Stimulated activated naive CD8-positive, alpha-beta T cell treated with anti-CD3 and anti-CD28 coated beads, Interleukin-15, amount 100 ng/mL, for 72 hours (primary cell): ENCODE measurements at regions not wholly inside any gene's neighbourhood (a gene's known extent, or its start where the extent isn't known, plus 50 kb on each side); places are given as distances from the start of the nearest gene placed in this dataset.

Experiments
- ATAC-seq: fragments of 150-1000 bp; cut with Tn5 transposase; 2 replicates; pipeline ENCODE4 v1.10.0; 2021; ENCODE audit warnings: mild to moderate bottlenecking, moderate library complexity
- DNase-seq, 2 donors: peaks; one replicate each; pipeline ENCODE4 v3.0.0; 2021 to 2022
- H3K27ac Mint-ChIP-seq, 2 donors: one replicate each; pipeline ENCODE4 v1.8.0; 2022; ENCODE audit warnings: mild to moderate bottlenecking in 2 of 2, mixed read lengths in 2 of 2, moderate library complexity in 2 of 2
- H3K27me3 Mint-ChIP-seq: one replicate; pipeline ENCODE4 v1.8.0; 2022; ENCODE audit warnings: mixed read lengths
- H3K4me1 Mint-ChIP-seq: one replicate; pipeline ENCODE4 v1.8.0; 2022; ENCODE audit warnings: mild to moderate bottlenecking, mixed read lengths
- H3K4me3 Mint-ChIP-seq, 2 donors: one replicate each; pipeline ENCODE4 v1.8.0; 2022; ENCODE audit warnings: mild to moderate bottlenecking in 2 of 2, mixed read lengths in 2 of 2, moderate library complexity in 1 of 2
- H3K9me3 Mint-ChIP-seq, 2 donors: one replicate each; pipeline ENCODE4 v1.8.0; 2022; ENCODE audit warnings: mixed read lengths in 2 of 2

- Mint-ChIP-seq H3K27me3 (peaks cover 11% of the 10 kb centered on the region), H3K4me3 (no peak overlapping the region), H3K9me3 (no peaks in the 10 kb centered on the region), H3K27ac (no peak overlapping the region), H3K4me1 (no peaks in the 10 kb centered on the region)
- DNase-seq, result no peak
- ATAC-seq, result no peak
Measured at GRCh38 chr12:47017901-47018475, 61.4 kb upstream of the PCED1B start.

- H3K27me3 Mint-ChIP-seq, result peaks cover 13% of the 10 kb centered on the region
- DNase-seq, result no peak
- ATAC-seq, result no peak
- no peaks in the 10 kb centered on the region for H3K9me3 Mint-ChIP-seq
- H3K4me3 Mint-ChIP-seq, result no peak overlapping the region
- no peaks in the 10 kb centered on the region for H3K4me1 Mint-ChIP-seq
- no peak overlapping the region for H3K27ac Mint-ChIP-seq
Measured at GRCh38 chr12:47020211-47020821, 59.1 kb upstream of the PCED1B start.

- Mint-ChIP-seq H3K4me1 (no peaks in the 10 kb centered on the region), H3K27ac (no peak overlapping the region), H3K27me3 (peaks cover 23% of the 10 kb centered on the region), H3K4me3 (no peak overlapping the region), H3K9me3 (no peaks in the 10 kb centered on the region)
- DNase-seq (peak in 1 of 2 donors; percentile 27), ATAC-seq (peak; percentile 35)
Measured at GRCh38 chr12:47021298-47021697, 58.1 kb upstream of the PCED1B start.

GRCh38 chr12:47022296-47022695 lies 57.1 kb upstream of the PCED1B start:
- no peak for DNase-seq
- Mint-ChIP-seq H3K9me3 (no peaks in the 10 kb centered on the region), H3K27me3 (peaks cover 26% of the 10 kb centered on the region), H3K27ac (no peak overlapping the region), H3K4me3 (no peak overlapping the region), H3K4me1 (no peaks in the 10 kb centered on the region)
- ATAC-seq, result no peak

- DNase-seq, result no peak
- no peak for ATAC-seq
- Mint-ChIP-seq H3K27me3 (peaks cover 18% of the 10 kb centered on the region), H3K27ac (no peak overlapping the region), H3K9me3 (no peaks in the 10 kb centered on the region), H3K4me3 (no peak overlapping the region), H3K4me1 (no peaks in the 10 kb centered on the region)
Measured at GRCh38 chr12:47023311-47023710, 56.1 kb upstream of the PCED1B start.

GRCh38 chr12:47023953-47024352 lies 55.5 kb upstream of the PCED1B start:
- Mint-ChIP-seq H3K27ac (no peak overlapping the region), H3K9me3 (no peaks in the 10 kb centered on the region), H3K4me1 (no peaks in the 10 kb centered on the region), H3K4me3 (no peak overlapping the region), H3K27me3 (peaks cover 15% of the 10 kb centered on the region)
- DNase-seq, result no peak
- no peak for ATAC-seq

- Mint-ChIP-seq H3K27ac (no peak overlapping the region), H3K27me3 (peaks cover 15% of the 10 kb centered on the region), H3K9me3 (no peaks in the 10 kb centered on the region), H3K4me1 (peaks cover 1% of the 10 kb centered on the region), H3K4me3 (no peak overlapping the region)
- ATAC-seq (no peak), DNase-seq (no peak)
Measured at GRCh38 chr12:47024463-47024862, 55.0 kb upstream of the PCED1B start.

GRCh38 chr12:47025349-47025748 lies 54.1 kb upstream of the PCED1B start:
- DNase-seq (no peak), ATAC-seq (no peak)
- Mint-ChIP-seq H3K4me3 (no peak overlapping the region), H3K4me1 (peaks cover 10% of the 10 kb centered on the region), H3K27ac (no peak overlapping the region), H3K9me3 (no peaks in the 10 kb centered on the region), H3K27me3 (peaks cover 15% of the 10 kb centered on the region)

- DNase-seq, result no peak
- no peak overlapping the region for H3K27ac Mint-ChIP-seq
- no peaks in the 10 kb centered on the region for H3K9me3 Mint-ChIP-seq
- H3K27me3 Mint-ChIP-seq, result peaks cover 15% of the 10 kb centered on the region
- no peak overlapping the region for H3K4me3 Mint-ChIP-seq
- ATAC-seq, result no peak
- H3K4me1 Mint-ChIP-seq, result peaks cover 10% of the 10 kb centered on the region
Measured at GRCh38 chr12:47025798-47026197, 53.6 kb upstream of the PCED1B start.

GRCh38 chr12:47026291-47026690 lies 53.1 kb upstream of the PCED1B start:
- Mint-ChIP-seq H3K4me3 (no peak overlapping the region), H3K4me1 (peaks cover 10% of the 10 kb centered on the region), H3K9me3 (no peaks in the 10 kb centered on the region), H3K27ac (no peak overlapping the region), H3K27me3 (peaks cover 15% of the 10 kb centered on the region)
- DNase-seq (no peak), ATAC-seq (no peak)
